HEK293 (cell line): ENCODE measurements at regions not wholly inside any gene's neighbourhood (a gene's known extent, or its start where the extent isn't known, plus 50 kb on each side); places are given as distances from the start of the nearest gene placed in this dataset.

Experiments
- CTCF ChIA-PET: fragments of 350-600 bp; formaldehyde crosslinking; extraction: SDS; loops from one replicate; lab custom pipeline; 2021; ENCODE audit warnings: antibody characterized with exemption; lab: Yijun Ruan, JAX
- POLR2A ChIA-PET: fragments of 300-600 bp; formaldehyde crosslinking; extraction: SDS; loops from one replicate; lab custom pipeline; 2020; ENCODE audit warnings: antibody characterized with exemption, inconsistent platforms; lab: Yijun Ruan, JAX
- H3K27ac ChIP-seq: fragments of 200-500 bp; sonication (Bioruptor generic); 2 replicates; pipeline ENCODE4 v1.5.1; 2014; ENCODE audit warnings: low read depth, low read length, control low read depth, inconsistent platforms; ENCODE audit errors: extremely low read depth
- H3K36me3 ChIP-seq, 2 experiments: fragments of 200-500 bp in 1 of 2; sonication (Bioruptor generic) in 1 of 2; 1 replicate in 1 of 2; 2 replicates in 1 of 2; pipeline ENCODE4 v1.5.1; 2014 to 2017; ENCODE audit warnings: inconsistent platforms in 2 of 2, low read length in 2 of 2; ENCODE audit not compliant: control insufficient read depth in 2 of 2, insufficient read depth in 1 of 2
- H3K4me1 ChIP-seq: fragments of 200-500 bp; sonication (Bioruptor generic); 2 replicates; pipeline ENCODE4 v1.5.1; 2014; ENCODE audit warnings: mild to moderate bottlenecking, low read length, inconsistent platforms; ENCODE audit not compliant: control insufficient read depth, insufficient read depth
- H3K4me3 ChIP-seq: 2 replicates; pipeline ENCODE4 v1.5.1; 2011; ENCODE audit warnings: low read depth, mild to moderate bottlenecking, control low read depth, low read length, moderate library complexity
- H3K9me3 ChIP-seq: fragments of 200-500 bp; sonication (Bioruptor generic); 2 replicates; pipeline ENCODE4 v1.5.1; 2014; ENCODE audit warnings: low read depth, low read length, inconsistent platforms; ENCODE audit not compliant: control insufficient read depth, insufficient read depth
- BCL6B ChIP-seq: fragments of 450-650 bp; formaldehyde crosslinking; IDR thresholded peaks from 2 replicates; pipeline ENCODE4 v1.5.1; 2017; ENCODE audit warnings: missing biosample characterization, missing genetic modification characterization
- HOXC10 ChIP-seq: sonication (generic); formaldehyde crosslinking; IDR thresholded peaks from 2 replicates; pipeline ENCODE4 v1.8.1; 2023; ENCODE audit warnings: mild to moderate bottlenecking, missing genetic modification reagents
- KLF1 ChIP-seq: fragments of 450-650 bp; formaldehyde crosslinking; IDR thresholded peaks from 2 replicates; pipeline ENCODE4 v1.5.1; 2016; ENCODE audit warnings: missing biosample characterization, missing genetic modification characterization
- MEIS1 ChIP-seq: sonication (generic); formaldehyde crosslinking; IDR thresholded peaks from 2 replicates; pipeline ENCODE4 v1.8.1; 2022; ENCODE audit warnings: missing genetic modification reagents, mild to moderate bottlenecking, borderline replicate concordance
- OVOL3 ChIP-seq: fragments of 450-650 bp; formaldehyde crosslinking; IDR thresholded peaks from 2 replicates; pipeline ENCODE4 v1.5.1; 2016; ENCODE audit warnings: missing biosample characterization, missing genetic modification characterization
- SP7 ChIP-seq: fragments of 450-650 bp; formaldehyde crosslinking; IDR thresholded peaks from 2 replicates; pipeline ENCODE4 v1.5.1; 2016; ENCODE audit warnings: missing biosample characterization, missing genetic modification characterization
- ZBTB10 ChIP-seq: fragments of 450-650 bp; formaldehyde crosslinking; IDR thresholded peaks from 2 replicates; pipeline ENCODE4 v1.5.1; 2016; ENCODE audit warnings: missing biosample characterization, missing genetic modification characterization
- ZBTB6 ChIP-seq: fragments of 450-650 bp; formaldehyde crosslinking; IDR thresholded peaks from 2 replicates; pipeline ENCODE4 v1.5.1; 2017; ENCODE audit warnings: missing biosample characterization, missing genetic modification characterization
- ZFP37 ChIP-seq: fragments of 450-650 bp; formaldehyde crosslinking; IDR thresholded peaks from 2 replicates; pipeline ENCODE4 v1.5.1; 2016; ENCODE audit warnings: missing biosample characterization, missing genetic modification characterization
- ZNF169 ChIP-seq: fragments of 450-650 bp; formaldehyde crosslinking; IDR thresholded peaks from 2 replicates; pipeline ENCODE4 v1.5.1; 2016; ENCODE audit warnings: missing biosample characterization, missing genetic modification characterization
- ZNF19 ChIP-seq: fragments of 450-650 bp; formaldehyde crosslinking; IDR thresholded peaks from 2 replicates; pipeline ENCODE4; 2016; ENCODE audit warnings: missing biosample characterization, missing genetic modification characterization, low read depth
- ZNF335 ChIP-seq: fragments of 450-650 bp; formaldehyde crosslinking; conservative IDR thresholded peaks from 2 replicates; pipeline ENCODE4 v1.5.1; 2016; ENCODE audit warnings: missing biosample characterization, missing genetic modification characterization
- ZNF341 ChIP-seq: fragments of 450-650 bp; formaldehyde crosslinking; IDR thresholded peaks from 2 replicates; pipeline ENCODE4; 2016; ENCODE audit warnings: low read depth, missing biosample characterization, missing genetic modification characterization
- ZNF518A ChIP-seq: fragments of 450-650 bp; formaldehyde crosslinking; conservative IDR thresholded peaks from 2 replicates; pipeline ENCODE4 v1.5.1; 2016; ENCODE audit warnings: low read depth, missing biosample characterization, missing genetic modification characterization
- ZNF548 ChIP-seq: fragments of 450-650 bp; formaldehyde crosslinking; IDR thresholded peaks from 2 replicates; pipeline ENCODE4 v1.5.1; 2016; ENCODE audit warnings: missing biosample characterization, missing genetic modification characterization
- ZNF558 ChIP-seq: fragments of 450-650 bp; formaldehyde crosslinking; IDR thresholded peaks from 2 replicates; pipeline ENCODE4 v1.5.1; 2016; ENCODE audit warnings: missing biosample characterization, missing genetic modification characterization
- ZNF843 ChIP-seq: fragments of 450-650 bp; formaldehyde crosslinking; IDR thresholded peaks from 2 replicates; pipeline ENCODE4 v1.5.1; 2016; ENCODE audit warnings: missing biosample characterization, missing genetic modification characterization

GRCh38 chr3:30370681-30371271, 235.6 kb upstream of the TGFBR2 start (continued):
- TF ChIP-seq MEIS1 (CRISPR knock-in tag) (no peak), ZBTB10 (tag by site-specific recombination) (no peak), ZBTB6 (no peak), SP7 (no peak), HOXC10 (CRISPR knock-in tag) (no peak), ZNF548 (tag by site-specific recombination) (no peak), ZNF558 (tag by site-specific recombination) (no peak), KLF1 (no peak)

- TF ChIP-seq ZNF518A (tag by site-specific recombination) = no peak
- TF ChIP-seq SP7 = no peak
- no peak for TF ChIP-seq OVOL3 (tag by site-specific recombination)
- no peak overlapping the region for H3K27ac ChIP-seq
- no peaks in the 10 kb centered on the region for H3K36me3 ChIP-seq
- 0 out of 2 replicates have a peak, but pooled peaks cover 6% of the 10 kb centered on the region for H3K4me1 ChIP-seq
- ChIA-PET POLR2A (no interaction called here), CTCF (no interaction called here)
- H3K4me3 ChIP-seq = no peak overlapping the region
- H3K9me3 ChIP-seq = no peaks in the 10 kb centered on the region
Observed at GRCh38 chr3:30372837-30373236, 233.6 kb upstream of the TGFBR2 start.

- ChIA-PET POLR2A (no interaction called here), CTCF (no interaction called here)
- Histone ChIP-seq H3K4me3 (no peak overlapping the region), H3K4me1 (no peaks in the 10 kb centered on the region), H3K27ac (no peak overlapping the region), H3K36me3 (no peaks in the 10 kb centered on the region), H3K9me3 (no peaks in the 10 kb centered on the region)
- TF ChIP-seq ZBTB10 (tag by site-specific recombination) (no peak), ZNF341 (tag by site-specific recombination) (no peak), ZNF19 (tag by site-specific recombination) (no peak), ZFP37 (tag by site-specific recombination) (no peak), BCL6B (tag by site-specific recombination) (no peak), ZNF843 (tag by site-specific recombination) (no peak), ZNF335 (no peak), ZNF169 (tag by site-specific recombination) (no peak)
Observed at GRCh38 chr3:30384546-30385072, 221.8 kb upstream of the TGFBR2 start.
